ENCODE measurements at regions not wholly inside any gene's neighbourhood (a gene's known extent, or its start where the extent isn't known, plus 50 kb on each side); places are given as distances from the start of the nearest gene placed in this dataset.
A peak's percentile ranks its signal among the peaks of the same experiment; 100 is the strongest.
"Not testable (repeated sequence)": the region's sequence is repeated elsewhere in the genome, so short reads cannot be mapped to it uniquely, and the experiment has no call there.

DNA sequence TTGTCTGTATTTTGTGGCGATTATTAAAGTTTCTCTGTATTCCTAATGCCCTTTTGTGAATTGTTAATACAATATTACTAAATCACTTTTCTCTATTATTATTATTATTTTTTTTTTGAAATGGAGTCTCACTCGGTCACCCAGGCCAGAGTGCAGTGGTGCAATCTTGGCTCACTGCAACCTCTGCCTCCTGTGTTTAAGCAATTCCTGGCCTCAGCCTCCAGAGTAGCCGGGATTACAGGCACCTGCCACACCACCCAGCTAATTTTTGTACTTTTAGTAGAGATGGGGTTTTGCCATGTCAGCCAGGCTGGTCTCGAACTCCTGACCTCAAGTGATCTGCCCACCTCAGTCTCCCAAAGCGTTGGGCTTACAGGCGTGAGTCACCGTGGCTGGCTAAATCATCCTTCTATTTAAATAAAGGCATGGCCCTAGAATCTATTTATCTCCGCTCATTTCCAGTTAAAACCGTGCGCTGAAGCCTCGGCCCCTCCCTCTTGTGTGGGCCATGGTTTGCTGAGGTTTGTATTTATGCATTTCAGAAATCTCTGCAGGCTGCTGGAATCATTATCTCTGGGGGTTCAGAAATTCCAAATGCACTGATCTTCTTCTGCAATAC, 1136.4 kb upstream of the TMEM132C start:
- DNase-seq: no peak

DNA sequence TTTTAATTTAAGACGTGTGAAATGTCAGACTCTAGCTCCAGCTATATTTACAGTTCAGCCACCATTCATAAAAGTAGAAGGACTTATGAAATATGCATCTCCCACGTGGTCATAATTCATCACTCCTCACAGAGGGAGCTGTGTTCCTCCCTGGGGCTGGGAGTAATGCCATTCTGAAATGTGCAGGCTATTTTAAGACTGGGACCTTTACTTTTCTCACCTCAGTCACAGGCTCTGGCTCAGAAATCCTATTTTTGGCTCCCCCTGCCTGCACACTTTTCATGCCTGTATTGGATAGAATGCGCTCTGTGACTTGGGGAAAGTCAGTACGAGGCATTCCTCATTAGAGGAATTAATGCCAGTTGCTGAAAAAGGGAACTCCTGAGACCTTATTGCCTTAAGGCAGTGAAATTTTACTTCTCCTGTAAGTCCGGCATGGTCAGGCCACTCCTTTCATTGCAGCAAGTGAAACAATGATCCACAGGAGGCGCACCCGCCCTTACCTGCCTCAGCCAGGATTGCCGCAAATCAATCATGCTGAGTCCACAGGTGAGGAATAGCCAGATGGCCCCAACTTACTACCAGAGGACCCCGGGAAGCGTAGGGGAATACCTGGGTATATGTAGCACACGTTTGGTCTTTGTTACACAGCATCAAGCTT, 1133.2 kb upstream of the TMEM132C start:
- no peak for DNase-seq

DNA sequence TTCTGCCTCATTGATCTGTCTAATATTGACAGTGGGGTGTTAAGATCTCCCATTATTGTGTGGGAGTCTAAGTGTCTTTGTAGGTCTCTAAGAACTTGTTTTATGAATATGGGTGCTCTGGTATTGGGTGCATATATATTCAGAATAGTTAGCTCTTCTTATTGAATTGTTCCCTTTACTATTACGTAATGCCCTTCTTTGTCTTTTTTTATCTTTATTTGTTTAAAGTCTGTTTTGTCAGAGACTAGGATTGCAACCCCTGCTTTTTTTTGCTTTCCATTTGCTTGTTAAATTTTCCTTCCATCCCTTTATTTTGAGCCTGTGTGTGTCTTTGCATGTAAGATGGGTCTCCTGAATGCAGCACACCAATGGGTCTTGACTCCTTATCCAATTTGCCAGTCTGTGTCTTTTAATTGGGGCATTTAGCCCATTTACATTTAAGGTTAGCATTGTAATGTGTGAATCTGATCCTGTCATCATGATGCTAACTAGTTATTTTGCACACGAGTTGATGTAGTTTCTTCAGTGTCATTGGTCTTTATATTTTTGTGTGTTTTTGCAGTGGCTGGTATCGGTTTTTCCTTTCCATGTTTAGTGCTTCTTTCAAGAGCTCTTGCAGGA, 1126.0 kb upstream of the TMEM132C start:
- DNase-seq: not testable (repeated sequence)

DNA sequence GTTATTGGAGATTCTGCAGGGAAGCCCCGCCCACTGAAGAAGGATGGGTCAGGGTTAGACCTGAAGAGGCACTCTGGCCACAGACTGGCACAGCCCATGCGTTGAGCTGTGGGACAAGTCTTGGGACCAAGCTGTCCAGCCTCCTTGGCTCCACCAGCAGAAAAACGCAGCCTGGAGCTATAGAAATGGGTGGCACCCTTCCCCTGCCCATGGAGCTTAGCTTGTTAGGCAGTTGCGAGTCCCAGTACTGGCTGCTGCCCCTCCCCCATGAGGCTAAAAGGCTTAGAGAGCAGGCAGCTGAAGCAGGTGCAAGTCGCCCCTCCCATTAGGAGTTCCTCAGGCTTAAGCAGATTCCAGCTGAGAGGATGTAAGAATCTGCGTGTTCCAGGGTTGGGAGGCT, 1124.0 kb upstream of the TMEM132C start:
- no peak for DNase-seq

DNA sequence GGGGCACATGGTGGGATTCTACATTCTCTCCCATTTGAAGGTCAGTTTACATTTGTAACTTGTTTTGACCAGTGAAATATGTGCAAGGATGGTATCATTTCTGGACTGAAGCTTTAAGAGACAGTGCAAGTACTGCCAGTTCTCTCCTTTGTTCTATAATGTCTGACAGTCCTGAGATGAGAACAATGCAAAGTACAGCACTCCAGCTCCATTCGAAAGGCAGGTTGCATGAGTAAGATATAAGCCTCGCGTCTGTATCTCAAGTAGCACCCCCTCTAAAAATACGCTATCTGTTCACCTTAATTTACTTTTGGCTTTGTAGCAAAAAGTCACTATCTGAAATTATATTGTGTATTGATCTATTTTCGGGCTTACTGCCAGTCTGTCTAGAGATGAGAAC, 1122.2 kb upstream of the TMEM132C start:
- no peak for DNase-seq

DNA sequence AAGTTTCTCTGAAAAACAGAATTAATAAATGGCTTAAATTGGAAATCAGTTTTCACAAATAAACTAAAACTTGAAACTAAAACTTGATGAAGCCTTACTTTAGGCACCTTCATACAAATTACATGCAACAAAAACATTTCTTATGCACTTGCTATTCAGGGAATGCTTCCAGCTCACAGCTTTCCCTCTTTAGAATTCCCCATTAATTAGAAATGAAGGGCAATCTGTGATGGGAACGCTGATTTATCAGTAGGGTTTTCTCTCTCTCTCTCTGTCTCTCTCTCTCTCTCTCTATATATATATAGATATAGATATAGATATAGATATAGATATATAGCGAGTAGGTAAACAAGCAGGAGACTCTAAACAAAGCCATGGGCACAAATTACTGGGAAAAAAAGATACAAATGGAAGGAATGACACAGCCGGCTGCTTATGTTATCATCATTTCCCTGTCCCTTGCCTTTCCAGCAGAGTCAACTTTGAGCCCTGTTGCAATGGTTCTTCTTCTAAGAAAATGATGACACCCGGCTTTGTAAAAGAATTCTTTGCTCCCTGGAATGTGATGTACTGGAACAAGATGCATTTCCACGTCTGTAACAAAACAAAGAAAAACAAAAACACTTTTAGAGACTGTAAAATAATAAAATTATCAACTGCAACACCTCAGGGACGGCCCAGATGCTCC, 1121.6 kb upstream of the TMEM132C start:
- no peak for DNase-seq

DNA sequence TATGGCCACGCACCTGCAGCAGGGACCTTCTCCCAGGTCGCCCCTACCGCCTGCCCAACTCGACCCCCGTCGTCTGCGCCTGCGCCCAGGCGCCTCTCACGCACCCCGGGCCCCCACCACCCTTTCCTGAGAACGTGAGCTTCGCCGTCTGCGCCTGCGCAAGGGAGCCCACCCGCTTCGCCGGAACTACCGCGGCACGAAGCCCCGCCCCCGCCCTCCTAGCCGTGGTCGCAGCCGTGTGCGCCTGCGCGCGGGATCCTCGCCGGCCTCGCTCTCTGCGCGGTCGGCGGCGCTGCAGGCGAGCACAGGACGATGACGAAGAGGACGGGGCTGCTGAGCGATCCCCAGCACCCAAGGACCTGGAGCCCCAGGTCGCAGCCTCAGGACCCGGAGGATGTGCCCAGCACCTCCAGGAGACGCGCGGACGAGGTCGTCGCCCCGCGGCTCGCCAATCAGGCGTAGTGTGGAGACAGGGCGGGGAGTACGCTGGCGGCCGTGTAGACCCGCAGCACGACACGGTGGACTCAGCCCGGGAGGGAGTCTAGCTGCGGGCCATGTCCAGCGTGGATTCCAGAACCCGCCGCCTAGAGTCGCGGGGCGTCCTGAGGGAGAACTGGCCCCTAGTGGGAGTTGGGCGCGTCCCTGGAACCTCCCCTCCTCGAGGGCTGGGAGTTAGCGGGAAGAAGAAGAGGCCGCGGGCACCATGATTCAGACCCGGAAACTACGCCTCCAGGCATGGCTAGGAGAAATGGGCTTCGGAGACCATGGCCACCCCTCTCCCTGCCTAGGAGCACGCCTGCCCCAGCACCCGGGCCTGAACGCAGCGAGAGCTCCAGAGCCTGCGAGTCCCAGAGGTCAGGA, 1120.8 kb upstream of the TMEM132C start:
- peak; percentile 78 for DNase-seq

DNA sequence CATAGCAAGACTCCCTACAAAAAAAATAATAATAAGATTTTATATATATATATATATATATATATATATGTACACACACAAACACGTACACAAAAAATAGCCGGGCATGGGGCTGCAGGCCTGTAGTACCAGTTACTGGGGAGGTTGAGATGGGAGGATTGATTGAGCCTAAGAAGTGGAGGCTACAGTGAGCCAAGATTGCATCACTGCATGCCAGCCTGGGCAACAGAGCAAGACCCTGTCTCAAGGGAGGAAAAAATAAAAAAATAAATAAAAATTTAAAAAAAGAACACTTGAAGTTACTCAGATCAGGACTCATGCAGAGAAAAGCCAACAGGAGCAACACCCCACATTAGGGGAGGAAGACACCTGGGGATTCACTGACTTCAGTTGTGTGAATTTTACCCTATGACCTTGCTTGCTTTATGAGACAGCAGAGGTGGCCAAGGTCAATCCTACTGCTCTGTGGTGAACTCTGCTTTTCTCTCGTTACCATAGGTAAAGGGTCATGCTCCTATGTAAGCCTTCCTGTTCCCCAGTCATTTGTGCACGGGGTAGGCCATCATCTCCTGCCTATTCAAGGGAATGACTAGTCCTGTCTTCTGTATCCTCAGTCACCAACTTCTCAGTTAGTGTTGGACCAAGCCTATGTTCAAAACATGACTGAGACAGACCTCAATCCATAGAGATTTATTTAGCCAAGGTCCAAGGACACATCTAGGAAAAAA, 1119.8 kb upstream of the TMEM132C start:
- DNase-seq: no peak

DNA sequence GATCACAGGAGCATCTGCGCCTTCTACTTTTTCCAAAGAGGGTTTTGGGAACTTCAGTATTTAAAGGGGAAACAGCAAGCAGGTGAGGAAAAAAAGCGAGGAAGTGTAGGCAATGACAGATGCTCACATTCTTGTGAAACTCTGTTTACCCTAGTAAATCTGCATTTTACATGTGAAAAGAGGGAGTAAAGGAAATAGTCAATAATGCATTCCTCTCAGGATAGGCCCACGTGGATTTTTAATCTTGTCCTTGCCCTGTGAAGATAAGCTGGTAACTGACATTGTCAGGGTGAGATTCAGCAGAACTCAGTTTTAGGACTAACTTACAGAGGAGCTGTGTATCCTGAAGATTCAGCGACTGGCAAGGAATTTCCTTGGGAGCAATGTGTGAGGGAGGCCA, 1119.2 kb upstream of the TMEM132C start:
- DNase-seq: no peak

DNA sequence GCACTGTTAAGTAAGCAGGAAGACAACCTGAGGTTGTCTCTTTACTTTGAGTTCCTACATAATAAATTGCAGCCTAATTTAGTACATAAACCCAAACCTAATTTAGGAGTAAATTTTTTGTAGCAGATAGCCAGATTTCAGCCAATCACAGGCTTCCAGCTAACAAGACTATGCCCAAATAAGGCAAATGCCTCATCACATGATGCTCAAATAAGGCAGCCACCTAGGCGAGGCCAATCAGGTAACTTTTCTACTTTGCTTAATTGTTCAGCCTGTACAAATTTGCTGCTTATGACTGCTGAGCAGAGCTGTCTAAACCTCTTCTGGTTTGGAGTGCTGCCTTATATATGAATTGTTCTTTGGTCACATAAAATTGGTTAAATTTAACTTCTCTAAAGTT, 1118.7 kb upstream of the TMEM132C start:
- DNase-seq: no peak

DNA sequence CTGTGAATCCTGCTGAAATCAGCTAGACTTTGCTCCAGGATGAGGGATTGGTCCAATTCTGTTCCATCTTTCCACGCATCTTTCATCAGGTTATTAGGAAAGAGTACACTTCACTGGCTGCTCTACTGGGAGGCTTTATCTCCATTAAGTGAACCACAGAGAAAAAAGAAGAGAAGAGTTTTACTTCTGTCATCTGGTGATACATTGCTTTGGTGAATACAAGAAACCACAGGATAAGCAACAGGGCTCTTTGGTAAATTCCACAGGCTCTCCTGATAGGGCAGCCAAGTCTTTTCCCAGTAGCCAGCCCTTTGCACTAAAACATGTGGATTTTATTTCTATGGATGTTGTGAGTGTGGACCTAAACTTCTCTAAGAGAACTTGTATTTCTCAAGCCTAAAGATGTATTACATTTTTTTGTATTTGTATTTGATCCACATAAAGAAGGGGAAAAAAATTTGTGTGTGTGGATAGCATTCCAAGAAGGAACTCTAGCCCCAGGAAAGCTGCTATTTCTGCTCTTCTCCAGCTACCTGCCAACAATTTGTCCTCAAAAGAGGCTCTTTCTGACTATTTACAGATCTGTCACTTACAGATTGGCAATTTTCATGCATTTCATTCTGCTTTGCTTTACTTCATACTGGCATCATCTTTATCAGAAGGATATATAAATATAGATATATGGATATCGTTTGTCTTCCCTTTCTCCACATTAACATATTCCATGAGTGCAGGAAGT, 1117.6 kb upstream of the TMEM132C start:
- no peak for DNase-seq

DNA sequence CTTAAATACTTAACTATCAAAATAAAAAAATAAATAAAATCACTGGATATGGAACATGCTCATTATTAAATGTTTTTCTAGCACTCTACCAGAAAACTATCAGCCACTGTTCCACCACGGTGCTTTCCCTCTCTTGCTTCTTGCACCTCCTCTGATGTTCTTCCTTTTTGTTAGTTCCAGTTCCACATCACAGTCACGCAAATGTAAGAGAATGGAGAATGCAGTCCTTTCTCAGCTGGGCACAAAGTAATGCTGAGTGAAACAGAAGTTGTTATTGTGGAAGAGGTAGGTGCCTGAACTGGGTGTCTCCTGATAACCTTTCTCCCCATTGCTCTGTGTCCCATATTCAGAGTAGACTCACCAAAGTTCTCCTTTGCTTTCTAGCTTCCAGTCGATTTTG, 1116.9 kb upstream of the TMEM132C start:
- no peak for DNase-seq

DNA sequence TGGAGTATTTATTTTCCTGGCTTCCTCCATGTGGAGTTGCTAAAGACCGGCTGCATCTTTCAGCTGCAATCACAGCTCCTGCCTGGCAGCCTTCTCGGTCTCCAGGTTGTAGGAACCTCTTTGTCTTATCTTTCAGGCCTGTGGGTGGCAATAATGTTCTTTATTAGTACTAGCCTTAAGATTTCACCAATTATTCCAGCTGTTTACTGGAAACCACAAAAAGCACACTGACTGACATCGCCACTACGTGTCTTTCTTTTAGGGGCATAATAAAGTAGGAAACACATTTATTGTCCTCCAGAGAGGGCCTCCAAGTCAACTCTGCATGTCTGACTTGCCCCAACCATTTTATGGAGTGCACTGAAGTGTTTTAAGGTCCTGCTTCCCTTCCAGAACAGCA, 1116.5 kb upstream of the TMEM132C start:
- no peak for DNase-seq

DNA sequence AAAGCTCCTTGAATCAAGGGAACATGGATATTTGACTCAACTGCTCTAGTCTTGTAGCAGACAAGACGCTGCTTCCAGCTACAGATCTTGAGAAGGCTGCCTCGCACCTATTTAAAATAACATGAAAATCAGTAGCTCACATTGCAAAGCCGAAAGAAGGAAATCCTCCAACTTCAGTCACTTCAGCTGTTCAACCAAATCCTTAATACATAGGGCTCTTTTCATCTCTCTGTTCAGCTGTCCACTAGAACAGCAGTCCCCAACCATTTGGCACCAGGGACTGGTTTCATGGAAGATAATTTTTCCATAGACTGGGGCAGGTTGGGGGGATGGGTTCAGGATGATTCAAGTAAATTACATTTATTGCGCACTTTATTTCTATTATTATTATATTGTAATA, 1116.0 kb upstream of the TMEM132C start:
- no peak for DNase-seq

DNA sequence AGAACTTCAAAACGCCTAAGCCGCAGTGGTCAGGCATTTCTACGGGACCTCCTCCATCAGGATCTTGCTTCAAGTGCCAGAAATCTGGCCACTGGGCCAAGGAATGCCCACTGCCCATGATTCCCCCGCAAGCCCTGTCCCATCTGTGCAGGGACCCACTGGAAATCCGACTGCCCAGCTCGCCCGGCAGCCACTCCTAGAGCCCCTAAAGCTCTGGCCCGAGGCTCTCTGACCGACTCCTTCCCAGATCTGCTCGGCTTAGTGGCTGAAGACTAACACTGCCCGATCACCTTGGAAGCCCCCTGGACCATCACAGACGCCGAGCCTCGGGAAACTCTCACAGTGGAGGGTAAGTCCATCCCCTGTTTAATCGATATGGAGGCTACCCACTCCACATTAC, 1113.0 kb upstream of the TMEM132C start:
- no peak for DNase-seq

DNA sequence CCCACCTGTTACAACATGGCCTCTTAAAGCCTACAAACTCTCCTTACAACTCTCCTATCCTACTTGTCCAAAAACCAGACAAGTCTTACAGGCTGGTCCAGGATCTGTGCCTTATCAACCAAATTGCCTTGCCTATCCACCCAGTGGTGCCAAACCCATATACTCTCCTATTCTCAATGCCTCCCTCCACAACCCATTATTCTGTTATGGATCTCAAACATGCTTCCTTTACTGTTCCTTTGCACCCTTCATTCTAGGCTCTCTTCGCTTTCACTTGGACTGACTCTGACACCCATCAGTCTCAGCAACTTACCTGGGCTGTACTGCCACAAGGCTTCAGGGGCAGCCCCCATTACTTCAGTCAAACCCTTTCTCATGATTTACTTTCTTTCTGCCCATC, 1112.1 kb upstream of the TMEM132C start:
- DNase-seq: not testable (repeated sequence)

DNA sequence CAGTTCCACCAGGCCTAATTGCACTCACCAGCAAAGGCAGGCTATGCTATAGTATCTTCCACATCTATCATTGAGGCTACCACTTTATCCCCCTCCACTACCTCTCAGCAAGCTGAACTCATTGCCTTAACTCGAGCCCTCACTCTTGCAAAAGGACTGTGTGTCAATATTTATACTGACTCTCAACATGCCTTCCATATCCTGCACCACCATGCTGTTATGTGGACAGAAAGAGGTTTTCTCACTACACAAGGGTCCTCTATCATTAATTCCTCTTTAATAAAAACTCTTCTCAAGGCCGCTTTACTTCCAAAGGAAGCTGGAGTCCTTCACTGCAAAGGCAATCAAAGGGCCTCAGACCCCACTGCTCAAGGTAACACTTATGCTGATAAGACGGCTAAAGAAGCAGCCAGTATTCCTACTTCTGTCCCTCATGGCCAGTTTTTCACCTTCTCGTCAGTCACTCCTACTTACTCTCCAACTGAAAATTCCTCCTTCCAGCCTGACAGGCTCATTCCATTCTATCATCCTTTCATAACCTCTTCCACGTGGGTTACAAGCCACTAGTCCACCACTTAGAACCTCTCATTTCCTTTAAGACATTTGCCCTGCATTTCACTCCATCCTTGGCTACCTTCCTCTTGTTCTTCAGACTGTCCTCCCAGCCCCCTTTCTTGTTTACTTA, 1110.9 kb upstream of the TMEM132C start:
- not testable (repeated sequence) for DNase-seq

DNA sequence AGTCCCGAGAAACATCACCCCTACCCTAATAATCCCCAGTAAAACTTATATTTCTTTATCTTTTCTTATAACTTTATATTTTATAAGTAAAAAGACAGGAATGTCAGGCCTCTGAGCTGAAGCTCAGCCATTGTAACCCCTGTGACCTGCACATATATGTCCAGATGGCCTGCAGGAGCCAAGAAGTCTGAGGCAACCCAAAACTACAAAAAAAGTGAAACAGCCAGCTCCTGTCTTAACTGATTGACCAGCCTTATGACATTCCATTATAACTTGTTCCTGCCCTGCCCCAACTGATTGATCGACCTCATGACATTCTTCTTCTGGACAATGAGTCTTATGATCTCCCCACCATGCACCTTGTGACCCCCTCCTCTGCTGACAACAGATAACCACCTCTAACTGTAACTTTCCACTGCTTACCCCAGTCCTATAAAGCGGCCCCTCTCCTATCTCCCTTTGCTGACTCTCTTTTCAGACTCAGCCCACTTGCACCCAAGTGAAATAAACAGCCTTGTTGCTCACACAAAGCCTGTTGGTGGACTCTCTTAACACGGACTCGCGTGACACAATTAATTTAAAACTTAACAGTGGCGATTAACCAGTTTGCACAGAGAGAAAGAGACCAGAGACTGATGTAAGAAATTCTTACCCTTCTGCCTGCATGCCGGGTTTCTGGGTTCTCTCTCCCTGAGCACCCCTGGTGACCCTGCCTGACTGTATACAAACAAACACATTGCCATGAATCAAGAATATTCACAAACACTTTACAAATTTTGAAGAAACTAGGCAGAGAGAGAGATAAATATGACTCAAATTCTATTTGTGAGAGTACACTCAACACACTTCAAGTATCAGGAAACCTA, 1109.2 kb upstream of the TMEM132C start:
- DNase-seq: not testable (repeated sequence)

DNA sequence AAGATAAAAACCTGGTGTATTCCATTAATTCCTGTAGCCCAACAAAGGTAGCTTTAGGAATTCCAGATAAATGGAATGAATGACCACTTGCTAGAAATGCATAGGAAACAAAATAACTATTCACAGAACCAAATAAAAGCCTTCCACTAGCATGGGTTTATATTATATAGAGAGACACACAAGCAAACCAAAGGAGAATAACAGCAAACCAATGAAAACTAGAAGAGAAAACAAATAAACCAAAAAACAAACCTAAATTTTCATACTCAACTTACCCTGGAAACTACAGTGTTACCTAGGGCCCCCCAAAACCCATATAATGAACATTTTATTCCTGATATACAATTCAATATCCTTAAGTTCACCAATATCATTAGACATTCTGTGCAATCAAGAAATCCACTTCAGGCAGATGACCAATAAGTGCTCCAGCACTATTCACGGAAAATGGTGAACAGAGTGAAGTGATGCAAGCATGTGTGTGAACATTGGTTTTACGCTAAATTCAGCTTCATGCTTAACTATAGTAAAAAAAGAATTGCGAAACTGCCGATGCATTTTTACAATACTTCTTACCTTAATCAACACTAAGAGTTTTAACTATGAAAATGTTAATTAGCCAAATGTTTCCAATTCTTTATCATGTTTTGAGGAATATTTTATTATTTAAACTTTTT, 1108.4 kb upstream of the TMEM132C start:
- DNase-seq: no peak
